ENCODE measurements at regions not wholly inside any gene's neighbourhood (a gene's known extent, or its start where the extent isn't known, plus 50 kb on each side); places are given as distances from the start of the nearest gene placed in this dataset.

DNA sequence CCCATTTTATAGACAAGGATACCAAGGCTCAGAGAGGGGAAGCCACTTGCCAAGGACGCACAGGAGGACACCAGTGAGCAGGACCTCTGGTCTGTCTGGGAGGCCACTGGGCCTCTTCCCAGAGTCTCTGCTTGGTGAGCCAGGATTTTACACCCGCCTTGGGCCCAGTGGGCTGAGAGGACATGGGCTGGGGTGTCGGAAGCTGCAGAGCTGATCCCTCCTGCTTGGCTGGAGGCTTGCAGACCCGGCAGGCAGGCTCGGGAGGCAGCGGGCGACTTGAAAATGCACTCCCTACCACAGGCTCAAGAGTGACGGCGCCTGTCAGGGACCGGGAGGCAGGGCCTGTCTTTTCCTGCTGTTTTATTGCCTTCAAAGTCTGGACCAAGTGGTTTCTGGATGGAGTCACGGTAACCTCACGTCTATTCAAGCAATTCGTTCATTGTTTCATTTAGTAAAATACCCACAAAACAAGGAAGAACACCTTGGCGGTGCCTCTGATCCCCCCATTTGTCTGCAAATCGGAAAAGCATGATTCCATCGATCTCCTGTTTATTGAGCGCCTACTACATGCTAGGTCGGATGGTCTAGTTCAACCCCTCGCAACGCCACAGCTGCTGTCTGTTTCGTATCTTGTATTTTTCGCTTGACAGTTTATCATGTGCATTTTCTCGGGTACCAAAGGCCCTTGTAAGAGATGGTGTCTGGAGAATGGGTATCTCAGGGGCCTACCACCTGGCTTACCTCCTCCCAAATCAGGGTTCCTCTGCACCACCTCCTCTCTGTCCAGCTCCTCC, 108.1 kb upstream of the IER5L start:
- DNase-seq (ENCODE audit: low read depth, low spot score) = no peak

DNA sequence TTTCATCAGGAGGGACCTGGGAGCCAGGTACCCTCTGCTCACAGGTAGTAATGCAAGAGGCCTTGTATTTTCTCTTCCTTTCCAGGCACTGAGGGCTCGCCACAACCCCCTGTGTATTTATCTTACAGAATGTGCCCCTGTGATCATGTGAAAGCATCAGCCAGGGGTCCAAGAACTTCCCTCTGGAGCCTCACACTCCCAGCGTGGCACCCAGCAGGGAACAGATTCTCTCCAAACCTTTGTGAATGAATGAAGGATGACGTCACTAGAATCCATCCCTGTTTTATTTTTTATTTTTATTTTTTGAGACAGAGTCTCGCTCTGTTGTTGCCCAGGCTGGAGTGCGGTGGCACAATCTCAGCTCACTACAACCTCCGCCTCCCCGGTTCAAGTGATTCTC, 107.3 kb upstream of the IER5L start:
- no peak for DNase-seq (ENCODE audit: low read depth, low spot score)

DNA sequence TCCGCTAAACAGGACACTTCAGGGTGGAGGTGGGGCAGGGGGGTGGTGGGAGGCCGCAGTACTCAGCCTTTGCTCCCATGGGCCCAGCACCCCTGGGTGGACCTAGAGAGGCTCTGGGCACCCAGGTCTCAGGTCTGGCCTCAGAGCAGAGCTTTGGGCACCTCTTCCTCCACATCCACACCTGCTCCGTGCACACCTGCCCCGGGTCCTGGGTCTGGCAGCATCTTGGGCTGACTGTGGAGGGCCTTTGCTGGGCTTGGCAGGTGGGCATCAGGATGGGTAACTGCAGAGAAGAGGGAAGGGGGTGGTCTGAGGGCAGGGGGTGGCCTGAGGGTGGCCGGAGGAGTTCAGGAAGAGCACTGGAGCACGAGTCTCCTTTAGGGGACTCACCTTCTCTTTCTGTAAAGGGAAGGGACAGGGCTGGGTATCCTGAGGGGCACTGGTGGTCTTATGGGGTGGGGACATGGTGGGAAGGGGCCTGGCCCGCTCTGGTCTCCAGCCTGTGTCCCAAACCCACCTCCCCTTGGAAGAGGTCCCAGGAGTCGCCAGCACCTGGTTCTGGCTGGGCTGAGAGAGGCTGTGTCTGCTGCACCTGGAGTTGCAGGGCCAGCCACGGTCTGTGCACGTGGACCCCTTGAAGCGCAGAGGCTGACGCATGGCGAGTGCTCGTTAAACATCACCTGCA, 106.7 kb upstream of the IER5L start:
- no peak for DNase-seq (ENCODE audit: low read depth, low spot score)

GRCh38 chr9:129283705-129284606, 105.9 kb upstream of the IER5L start:
- DNase-seq (ENCODE audit: low read depth, low spot score) = no peak

- no peak for DNase-seq (ENCODE audit: low read depth, low spot score)
These were observed 105.2 kb upstream of the IER5L start for GRCh38 chr9:129283291-129283691.

DNA sequence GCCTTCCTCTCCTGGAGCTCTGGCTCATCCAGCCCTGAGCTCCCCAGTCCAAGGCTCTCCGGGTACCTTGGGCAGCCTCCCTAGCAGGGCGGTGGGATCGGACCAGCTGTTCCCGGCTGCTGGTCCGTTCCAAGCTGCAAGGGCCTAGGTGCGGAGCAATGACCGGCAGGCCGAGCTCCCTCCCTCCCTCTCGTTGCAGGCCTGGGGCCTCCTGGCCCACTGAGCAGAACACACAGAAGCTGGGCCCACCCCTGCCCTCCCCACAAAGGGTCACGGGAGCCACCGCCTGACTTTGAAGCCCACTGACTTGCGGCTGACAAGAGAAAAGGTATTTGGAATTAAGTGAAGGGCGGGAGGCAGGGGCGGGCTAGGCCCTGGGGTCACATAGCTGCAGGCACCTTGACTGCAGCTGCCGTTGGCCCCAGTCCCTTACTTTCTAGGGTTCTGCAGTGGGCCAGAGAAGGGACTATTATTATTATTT, 104.7 kb upstream of the IER5L start:
- no peak for DNase-seq (ENCODE audit: low read depth, low spot score)

DNA sequence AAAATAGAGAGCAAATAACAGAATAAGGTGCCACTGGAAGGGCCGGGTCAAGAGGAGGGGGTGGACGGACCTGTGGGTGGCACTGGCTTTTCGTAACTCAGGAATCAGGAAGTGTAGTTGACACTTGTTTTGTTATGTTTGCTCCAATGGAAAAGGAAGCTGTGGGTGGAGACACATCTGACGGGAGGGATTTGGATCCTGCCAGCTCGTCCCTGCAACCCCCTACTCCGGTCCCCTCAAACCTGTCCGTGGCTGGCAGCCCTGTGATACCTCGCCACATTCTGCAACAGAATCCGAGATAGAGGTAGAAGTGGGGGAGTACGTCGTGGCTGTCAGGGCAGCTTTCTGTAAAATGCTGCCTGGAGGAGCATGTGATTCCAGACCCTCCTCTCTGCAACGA, 104.2 kb upstream of the IER5L start:
- no peak for DNase-seq (ENCODE audit: low read depth, low spot score)

DNA sequence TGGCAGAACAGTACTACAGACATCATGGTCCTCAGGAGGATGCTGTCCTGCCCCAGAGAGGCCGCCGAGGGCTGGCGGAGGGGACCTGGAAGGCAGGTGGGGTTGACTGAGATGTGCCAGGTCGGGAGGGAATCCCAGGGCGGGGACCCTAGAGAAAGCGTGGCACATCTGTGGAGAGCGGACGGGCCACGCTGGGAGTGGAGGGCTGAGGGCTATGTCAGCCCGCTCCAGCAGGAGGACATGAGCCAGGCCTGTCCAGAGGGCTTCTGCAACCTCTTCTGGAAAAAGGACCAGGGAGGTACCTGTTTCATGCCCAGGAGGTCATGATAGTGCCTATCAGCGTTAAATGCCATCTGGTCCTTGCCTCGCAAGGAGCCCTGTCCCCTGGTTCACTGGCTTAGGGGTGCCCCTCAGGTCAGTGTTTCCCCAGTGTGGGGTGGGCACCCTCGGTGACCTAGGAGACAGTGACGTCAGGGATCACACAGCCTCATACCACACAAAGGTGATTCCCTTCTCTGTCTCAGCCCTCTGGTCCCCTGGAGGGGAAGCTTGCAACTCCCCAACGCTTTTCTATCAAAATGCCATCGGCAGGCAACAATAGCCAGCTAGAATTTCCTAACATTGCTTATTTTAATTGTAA, 103.6 kb upstream of the IER5L start:
- DNase-seq (ENCODE audit: low read depth, low spot score) = no peak

DNA sequence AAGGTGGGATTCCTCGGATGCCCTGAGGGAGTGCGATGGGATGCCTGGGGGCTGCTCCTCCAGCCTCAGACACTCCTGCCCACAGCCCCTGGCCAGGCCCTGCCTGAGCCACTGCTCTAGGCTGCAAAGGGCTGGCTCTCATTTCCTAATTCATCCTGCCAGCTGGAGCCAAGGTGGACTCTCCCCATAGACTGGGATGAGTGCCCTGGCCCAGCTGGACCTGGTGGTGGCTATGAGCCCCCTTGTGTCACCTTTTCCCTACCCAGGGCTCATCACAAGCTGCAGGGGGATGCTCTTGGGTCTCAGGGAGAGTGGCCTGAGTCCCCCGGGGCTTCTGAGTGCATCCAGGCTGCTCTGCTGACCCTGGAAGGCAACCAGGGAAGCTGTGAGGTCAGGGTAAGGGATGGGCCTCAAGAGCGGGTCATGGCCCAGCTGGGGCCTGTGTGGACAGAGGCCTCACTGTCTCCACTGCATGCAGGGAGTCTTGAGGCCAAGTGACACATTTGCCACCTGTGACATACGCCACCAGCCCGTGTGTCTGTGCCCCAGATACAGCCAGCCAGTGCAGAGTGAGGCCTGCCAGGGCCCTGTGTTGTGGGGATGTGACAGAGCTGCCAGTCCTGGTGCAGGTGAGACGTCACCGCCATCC, 102.7 kb upstream of the IER5L start:
- DNase-seq (ENCODE audit: low read depth, low spot score) = no peak

GRCh38 chr9:129280236-129280622, 102.2 kb upstream of the IER5L start:
- DNase-seq (ENCODE audit: low read depth, low spot score) = no peak

- no peak for DNase-seq (ENCODE audit: low read depth, low spot score)
These were observed 100.6 kb upstream of the IER5L start for GRCh38 chr9:129278391-129279237.

DNA sequence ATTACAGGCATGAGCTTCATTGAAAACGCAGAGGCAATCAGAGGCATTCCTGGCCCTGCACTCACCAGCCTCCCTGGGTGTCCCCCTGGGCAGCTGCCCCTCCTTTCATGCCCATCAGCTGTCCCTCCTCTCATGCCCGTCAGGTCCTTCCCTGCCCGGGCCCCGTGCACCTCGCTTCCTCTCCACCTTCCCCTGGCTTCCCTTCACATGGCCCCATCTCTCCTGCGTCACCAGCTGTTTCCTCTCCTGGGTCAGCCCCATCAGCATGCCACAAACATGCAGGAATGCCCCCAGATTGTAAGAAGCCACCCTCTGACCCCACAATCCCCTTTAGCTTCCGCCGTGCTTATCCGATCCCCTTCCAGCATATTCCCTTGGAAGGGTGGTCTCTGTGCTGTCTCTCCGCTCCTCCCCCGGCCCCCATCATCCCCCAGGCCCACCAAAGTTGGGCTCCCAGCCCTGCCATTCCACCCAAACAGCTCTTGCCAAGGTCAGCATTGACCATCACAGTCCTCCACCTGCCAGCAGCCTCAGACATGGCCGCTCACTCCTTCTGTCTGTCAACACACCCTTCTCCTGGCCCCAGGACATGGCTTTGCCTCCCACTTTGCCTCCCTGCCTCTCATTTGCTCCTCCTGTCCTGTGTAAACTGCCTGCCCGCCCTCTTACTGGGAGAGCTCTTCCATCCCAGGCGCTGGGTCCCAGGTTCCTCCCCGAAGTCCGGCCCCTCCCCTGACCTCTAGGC, 98.6 kb upstream of the IER5L start:
- DNase-seq (ENCODE audit: low read depth, low spot score) = no peak

GRCh38 chr9:129275626-129276247, 97.7 kb upstream of the IER5L start:
- no peak for DNase-seq (ENCODE audit: low read depth, low spot score)

DNA sequence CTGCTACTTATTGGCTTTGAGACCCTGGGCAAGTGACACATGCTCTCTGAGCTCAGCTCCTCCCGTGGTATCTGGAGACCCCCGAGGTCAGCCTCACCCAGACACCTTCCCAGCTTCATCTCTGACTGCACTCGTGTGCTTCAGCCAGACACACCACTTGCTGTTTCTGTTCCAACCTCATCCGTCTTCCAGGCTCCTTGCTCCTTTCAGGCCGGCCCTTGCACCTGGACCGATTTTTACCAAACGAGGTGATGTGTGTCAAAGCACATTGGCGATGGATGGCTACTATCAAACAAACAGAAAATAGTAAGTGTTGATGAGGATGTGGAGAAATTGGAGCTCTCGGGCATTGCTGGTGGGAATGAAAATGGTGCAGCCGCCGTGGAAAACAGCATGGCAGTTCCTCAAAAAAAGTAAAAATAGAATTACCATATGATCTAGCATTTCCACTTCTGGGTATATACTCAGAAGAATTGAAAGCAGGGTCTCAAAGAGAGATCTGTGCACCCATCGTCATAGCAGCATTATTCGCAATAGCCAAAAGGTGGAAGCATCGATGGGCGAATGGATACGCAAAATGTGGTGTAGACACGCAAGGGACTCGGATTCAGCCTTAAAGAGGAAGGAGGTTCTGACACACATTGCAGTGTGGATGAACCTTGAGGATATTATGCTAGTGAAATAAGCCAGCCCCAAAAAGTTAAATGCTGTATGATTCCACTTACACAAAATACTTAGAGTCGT, 96.1 kb upstream of the IER5L start:
- no peak for DNase-seq (ENCODE audit: low read depth, low spot score)

DNA sequence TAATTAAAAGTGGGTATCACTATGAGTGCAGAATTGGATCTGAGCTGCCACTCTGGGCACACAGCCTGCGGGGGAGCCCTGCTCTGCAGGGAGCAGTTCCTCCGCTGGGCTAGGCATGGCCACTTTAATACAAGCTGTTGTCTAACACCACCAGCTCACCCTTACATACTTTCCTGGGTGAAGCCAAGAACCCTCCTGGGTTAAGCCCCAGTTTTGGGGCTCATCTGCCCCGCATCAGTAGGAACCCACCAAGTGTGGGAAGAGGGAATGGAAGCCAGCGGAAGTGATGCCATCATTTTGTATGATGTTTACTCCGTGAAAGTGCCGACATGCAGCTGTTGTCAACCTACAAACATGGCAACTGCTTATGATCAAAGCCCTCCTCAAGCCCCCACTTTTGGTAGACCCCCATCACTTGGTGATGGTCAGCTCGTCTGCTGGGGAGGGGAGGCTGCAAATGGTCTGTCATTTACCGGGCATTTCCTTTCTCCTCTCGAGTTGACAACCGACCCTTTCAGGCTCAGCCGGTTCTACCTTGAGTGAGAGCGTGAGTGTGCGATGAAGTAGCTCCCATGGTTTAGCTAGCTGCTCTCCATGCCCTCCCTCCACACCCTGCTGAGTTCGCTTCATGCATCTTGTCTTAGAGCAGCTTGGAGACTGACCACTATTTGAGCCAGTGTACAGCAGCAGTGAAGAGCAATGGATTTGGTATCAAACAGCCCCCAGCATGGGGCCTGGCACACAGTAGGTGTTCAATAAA, 95.3 kb upstream of the IER5L start:
- DNase-seq (ENCODE audit: low read depth, low spot score) = no peak

- DNase-seq (ENCODE audit: low read depth, low spot score) = no peak
These were observed 94.4 kb upstream of the IER5L start for GRCh38 chr9:129272348-129273025.

DNA sequence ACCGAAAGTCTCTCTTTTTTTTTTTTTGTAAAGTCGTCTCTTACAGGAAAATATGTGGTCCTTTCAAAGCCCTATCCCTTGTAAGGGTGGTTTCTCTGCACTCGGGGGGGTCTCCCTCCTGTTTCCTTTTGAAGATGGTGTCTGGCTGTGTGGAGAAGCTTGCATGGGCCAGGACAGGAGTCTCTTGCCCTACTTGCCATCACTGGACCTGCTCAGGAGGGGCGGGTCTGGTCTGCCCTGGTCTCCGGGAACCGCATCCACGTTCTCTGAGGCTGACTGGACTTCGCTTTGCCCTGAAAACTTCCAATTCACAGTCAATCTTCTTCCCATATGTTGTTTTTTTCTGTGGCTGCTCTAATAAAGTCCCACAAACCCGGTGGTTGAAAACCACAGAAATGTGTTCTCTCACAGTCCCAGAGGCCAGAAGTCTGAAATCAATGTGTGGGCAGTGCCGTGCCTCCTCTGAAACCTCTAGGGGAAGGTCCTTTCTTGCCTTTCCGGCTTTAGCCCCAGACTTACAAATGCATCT, 92.9 kb upstream of the IER5L start:
- no peak for DNase-seq (ENCODE audit: low read depth, low spot score)

Measured in activated CD4-positive, CD25-positive, alpha-beta regulatory T cell treated with anti-CD3 and anti-CD28 coated beads, Interleukin-2, amount 50 U/mL, for 16 hours (primary cell).